WTC11 (cell line): ENCODE measurements at regions not wholly inside any gene's neighbourhood (a gene's known extent, or its start where the extent isn't known, plus 50 kb on each side); places are given as distances from the start of the nearest gene placed in this dataset.

Source experiments
- ATAC-seq: fragments of 200-7000 bp; cut with Tn5 transposase; 2 replicates; pipeline ENCODE4 v1.10.0; 2021; ENCODE audit warnings: mild to moderate bottlenecking, moderate library complexity
- CTCF ChIA-PET: fragments of 300-600 bp; sonication (Branson Sonifier 250); formaldehyde crosslinking; loops from one replicate; lab custom pipeline; 2021; ENCODE audit warnings: antibody characterized with exemption; lab: Charles Lee
- POLR2A ChIA-PET: fragments of 350-600 bp; sonication (Branson Sonifier 250); formaldehyde crosslinking; loops from one replicate; lab custom pipeline; 2021; ENCODE audit warnings: antibody characterized with exemption; lab: Charles Lee
- DNase-seq: peaks from one replicate; pipeline ENCODE4 v3.0.0; 2021; ENCODE audit warnings: low spot score
- H3K27ac Mint-ChIP-seq: 2 replicates; pipeline ENCODE4 v1.8.0; 2021; ENCODE audit warnings: mixed read lengths
- H3K27me3 Mint-ChIP-seq: 2 replicates; pipeline ENCODE4 v1.8.0; 2021; ENCODE audit warnings: low read depth, mild to moderate bottlenecking, moderate library complexity, mixed read lengths
- H3K36me3 Mint-ChIP-seq: 2 replicates; pipeline ENCODE4 v1.8.0; 2021; ENCODE audit warnings: mixed read lengths
- H3K4me1 Mint-ChIP-seq: 2 replicates; pipeline ENCODE4 v1.8.0; 2022; ENCODE audit warnings: mixed read lengths
- H3K4me3 Mint-ChIP-seq: 2 replicates; pipeline ENCODE4 v1.8.0; 2021; ENCODE audit warnings: mild to moderate bottlenecking, moderate library complexity, mixed read lengths
- H3K9me3 Mint-ChIP-seq: 2 replicates; pipeline ENCODE4 v1.8.0; 2021; ENCODE audit warnings: mixed read lengths
- ATF1 ChIP-seq: sonication (generic); formaldehyde crosslinking; IDR thresholded peaks from 2 replicates; pipeline ENCODE4 v1.8.1; 2023; ENCODE audit warnings: mild to moderate bottlenecking, moderate library complexity, missing genetic modification reagents
- CBFB ChIP-seq: sonication (generic); formaldehyde crosslinking; IDR thresholded peaks from 2 replicates; pipeline ENCODE4 v1.8.1; 2022; ENCODE audit warnings: mild to moderate bottlenecking, low read depth, missing genetic modification reagents
- ELF4 ChIP-seq: sonication (generic); formaldehyde crosslinking; IDR thresholded peaks from 2 replicates; pipeline ENCODE4 v1.8.1; 2022; ENCODE audit warnings: low read depth, mild to moderate bottlenecking, moderate library complexity, missing genetic modification reagents
- ESRRA ChIP-seq: sonication (generic); formaldehyde crosslinking; IDR thresholded peaks from 2 replicates; pipeline ENCODE4 v1.8.1; 2022; ENCODE audit warnings: mild to moderate bottlenecking, missing genetic modification reagents, borderline replicate concordance
- FOXP1 ChIP-seq: sonication (generic); formaldehyde crosslinking; IDR thresholded peaks from 2 replicates; pipeline ENCODE4 v1.8.0; 2022; ENCODE audit warnings: missing genetic modification reagents, mild to moderate bottlenecking, moderate library complexity, borderline replicate concordance
- HMGA2 ChIP-seq: fragments of 250-450 bp; sonication (Bioruptor Pico); IDR thresholded peaks from 2 replicates; pipeline ENCODE4 v1.4.0; 2021; ENCODE audit warnings: mild to moderate bottlenecking, moderate library complexity
- MYBL2 ChIP-seq: sonication (generic); formaldehyde crosslinking; IDR thresholded peaks from 2 replicates; pipeline ENCODE4 v1.8.1; 2023; ENCODE audit warnings: mild to moderate bottlenecking, moderate library complexity, missing genetic modification reagents
- NFYB ChIP-seq: sonication (generic); formaldehyde crosslinking; conservative IDR thresholded peaks from 2 replicates; pipeline ENCODE4 v1.8.0; 2022; ENCODE audit warnings: low read depth, missing genetic modification reagents
- RELA ChIP-seq: sonication (generic); formaldehyde crosslinking; IDR thresholded peaks from 2 replicates; pipeline ENCODE4 v1.8.1; 2022; ENCODE audit warnings: missing genetic modification reagents, mild to moderate bottlenecking, borderline replicate concordance
- RORB ChIP-seq: fragments of 250-450 bp; sonication (Bioruptor Pico); IDR thresholded peaks from 2 replicates; pipeline ENCODE4 v1.9.0; 2021; ENCODE audit warnings: mild to moderate bottlenecking
- TEAD4 ChIP-seq: sonication (generic); formaldehyde crosslinking; IDR thresholded peaks from 2 replicates; pipeline ENCODE4 v1.8.0; 2022; ENCODE audit warnings: mild to moderate bottlenecking, missing genetic modification reagents
- TP53 ChIP-seq: sonication (generic); formaldehyde crosslinking; IDR thresholded peaks from 2 replicates; pipeline ENCODE4 v1.8.1; 2023; ENCODE audit warnings: mild to moderate bottlenecking, missing genetic modification reagents
- ZBTB21 ChIP-seq: sonication (generic); formaldehyde crosslinking; IDR thresholded peaks from 2 replicates; pipeline ENCODE4 v1.8.1; 2023; ENCODE audit warnings: mild to moderate bottlenecking, missing genetic modification reagents, borderline replicate concordance
- ZNF423 ChIP-seq: fragments of 250-450 bp; sonication (Bioruptor Pico); IDR thresholded peaks from 2 replicates; pipeline ENCODE4 v2.1.2; 2022; ENCODE audit warnings: mild to moderate bottlenecking, moderate library complexity
- TF ChIP-seq, protein P1 (sequence below): sonication (generic); formaldehyde crosslinking; IDR thresholded peaks from 2 replicates; pipeline ENCODE4 v1.8.0; 2022; ENCODE audit warnings: mild to moderate bottlenecking, missing genetic modification reagents
- TF ChIP-seq, protein P2 (sequence below): sonication (generic); formaldehyde crosslinking; IDR thresholded peaks from 2 replicates; pipeline ENCODE4 v1.8.1; 2022; ENCODE audit warnings: low read depth, missing genetic modification reagents, borderline replicate concordance
- TF ChIP-seq, protein P3 (sequence below): sonication (generic); formaldehyde crosslinking; IDR thresholded peaks from 2 replicates; pipeline ENCODE4 v1.8.1; 2023; ENCODE audit warnings: mild to moderate bottlenecking, missing genetic modification reagents
- TF ChIP-seq, protein P4 (sequence below): sonication (generic); formaldehyde crosslinking; IDR thresholded peaks from 2 replicates; pipeline ENCODE4 v1.8.0; 2022; ENCODE audit warnings: mild to moderate bottlenecking, missing genetic modification reagents
- TF ChIP-seq, protein P5 (sequence below): fragments of 250-450 bp; sonication (Bioruptor Pico); conservative IDR thresholded peaks from 2 replicates; pipeline ENCODE4 v1.9.0; 2021; ENCODE audit warnings: mild to moderate bottlenecking
- TF ChIP-seq, protein P6 (sequence below): fragments of 250-450 bp; sonication (Bioruptor Pico); IDR thresholded peaks from 2 replicates; pipeline ENCODE4 v1.8.0; 2021; ENCODE audit warnings: mild to moderate bottlenecking
- TF ChIP-seq, protein P7 (sequence below): sonication (generic); formaldehyde crosslinking; conservative IDR thresholded peaks from 2 replicates; pipeline ENCODE4 v1.8.1; 2023; ENCODE audit warnings: mild to moderate bottlenecking, low read depth, missing genetic modification reagents, moderate library complexity
- TF ChIP-seq, protein P8 (sequence below): sonication (generic); formaldehyde crosslinking; IDR thresholded peaks from 2 replicates; pipeline ENCODE4 v1.8.0; 2023; ENCODE audit warnings: missing genetic modification reagents

DNA sequence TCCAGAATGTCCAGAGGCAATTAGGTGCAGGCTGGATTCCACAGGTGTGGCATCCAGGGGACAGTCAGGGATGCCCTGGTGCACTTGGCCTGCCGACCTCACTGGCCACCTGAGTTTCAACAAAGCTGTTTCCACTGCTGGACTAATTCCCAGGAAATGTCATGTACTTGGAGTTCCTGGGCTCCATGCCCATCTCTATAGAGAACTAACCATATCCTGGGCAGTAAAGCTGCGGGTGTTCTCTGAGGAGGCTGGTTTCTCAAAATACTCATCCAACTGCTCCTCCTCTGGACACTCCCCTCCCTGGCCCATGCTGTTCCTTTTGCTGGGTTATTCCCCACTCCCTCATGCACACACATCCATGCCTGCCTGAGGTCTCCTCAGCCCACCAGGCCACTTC, 161.9 kb upstream of the SKOR2 start (continued):
- TF ChIP-seq ZNF423 (CRISPR knock-in tag) (no peak), NFYB (CRISPR knock-in tag) (no peak), ESRRA (CRISPR knock-in tag) (no peak), HMGA2 (CRISPR knock-in tag) (no peak)
- TF ChIP-seq, protein P1, sequence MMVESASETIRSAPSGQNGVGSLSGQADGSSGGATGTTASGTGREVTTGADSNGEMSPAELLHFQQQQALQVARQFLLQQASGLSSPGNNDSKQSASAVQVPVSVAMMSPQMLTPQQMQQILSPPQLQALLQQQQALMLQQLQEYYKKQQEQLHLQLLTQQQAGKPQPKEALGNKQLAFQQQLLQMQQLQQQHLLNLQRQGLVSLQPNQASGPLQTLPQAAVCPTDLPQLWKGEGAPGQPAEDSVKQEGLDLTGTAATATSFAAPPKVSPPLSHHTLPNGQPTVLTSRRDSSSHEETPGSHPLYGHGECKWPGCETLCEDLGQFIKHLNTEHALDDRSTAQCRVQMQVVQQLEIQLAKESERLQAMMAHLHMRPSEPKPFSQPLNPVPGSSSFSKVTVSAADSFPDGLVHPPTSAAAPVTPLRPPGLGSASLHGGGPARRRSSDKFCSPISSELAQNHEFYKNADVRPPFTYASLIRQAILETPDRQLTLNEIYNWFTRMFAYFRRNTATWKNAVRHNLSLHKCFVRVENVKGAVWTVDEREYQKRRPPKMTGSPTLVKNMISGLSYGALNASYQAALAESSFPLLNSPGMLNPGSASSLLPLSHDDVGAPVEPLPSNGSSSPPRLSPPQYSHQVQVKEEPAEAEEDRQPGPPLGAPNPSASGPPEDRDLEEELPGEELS, result no peak
- TF ChIP-seq, protein P2, sequence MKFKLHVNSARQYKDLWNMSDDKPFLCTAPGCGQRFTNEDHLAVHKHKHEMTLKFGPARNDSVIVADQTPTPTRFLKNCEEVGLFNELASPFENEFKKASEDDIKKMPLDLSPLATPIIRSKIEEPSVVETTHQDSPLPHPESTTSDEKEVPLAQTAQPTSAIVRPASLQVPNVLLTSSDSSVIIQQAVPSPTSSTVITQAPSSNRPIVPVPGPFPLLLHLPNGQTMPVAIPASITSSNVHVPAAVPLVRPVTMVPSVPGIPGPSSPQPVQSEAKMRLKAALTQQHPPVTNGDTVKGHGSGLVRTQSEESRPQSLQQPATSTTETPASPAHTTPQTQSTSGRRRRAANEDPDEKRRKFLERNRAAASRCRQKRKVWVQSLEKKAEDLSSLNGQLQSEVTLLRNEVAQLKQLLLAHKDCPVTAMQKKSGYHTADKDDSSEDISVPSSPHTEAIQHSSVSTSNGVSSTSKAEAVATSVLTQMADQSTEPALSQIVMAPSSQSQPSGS (CRISPR knock-in tag), result no peak

DNA sequence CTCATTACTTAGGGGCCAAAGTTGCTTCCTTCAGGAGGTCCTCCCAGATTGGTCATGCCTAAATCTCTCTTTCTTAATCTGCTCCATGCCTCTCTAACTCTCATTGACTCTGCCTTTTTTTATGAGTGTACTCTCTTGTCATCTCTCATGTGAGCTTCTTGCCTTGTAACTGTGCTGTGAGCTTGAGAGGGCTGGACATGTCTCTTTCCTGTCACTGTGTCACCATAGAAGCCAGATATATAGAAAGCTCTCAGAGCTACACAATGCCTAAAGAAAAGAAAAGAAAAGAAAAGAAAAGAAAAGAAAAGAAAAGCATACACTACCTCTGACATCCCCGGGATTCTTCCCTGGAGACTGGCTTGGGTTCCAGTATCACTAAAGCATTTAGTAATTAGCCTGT, 161.5 kb upstream of the SKOR2 start:
- CTCF ChIA-PET, result interaction anchor here (1.1 kb wide), 1 partner anchor 15 kb away, joined by 3 read pairs; no protein-coding TSS in a partner anchor
- Mint-ChIP-seq H3K4me1 (peaks cover 15% of the 10 kb centered on the region), H3K27ac (no peak overlapping the region), H3K9me3 (no peaks in the 10 kb centered on the region), H3K27me3 (peaks cover 36% of the 10 kb centered on the region), H3K4me3 (no peak overlapping the region), H3K36me3 (no peaks in the 10 kb centered on the region)
- TF ChIP-seq, protein P3, sequence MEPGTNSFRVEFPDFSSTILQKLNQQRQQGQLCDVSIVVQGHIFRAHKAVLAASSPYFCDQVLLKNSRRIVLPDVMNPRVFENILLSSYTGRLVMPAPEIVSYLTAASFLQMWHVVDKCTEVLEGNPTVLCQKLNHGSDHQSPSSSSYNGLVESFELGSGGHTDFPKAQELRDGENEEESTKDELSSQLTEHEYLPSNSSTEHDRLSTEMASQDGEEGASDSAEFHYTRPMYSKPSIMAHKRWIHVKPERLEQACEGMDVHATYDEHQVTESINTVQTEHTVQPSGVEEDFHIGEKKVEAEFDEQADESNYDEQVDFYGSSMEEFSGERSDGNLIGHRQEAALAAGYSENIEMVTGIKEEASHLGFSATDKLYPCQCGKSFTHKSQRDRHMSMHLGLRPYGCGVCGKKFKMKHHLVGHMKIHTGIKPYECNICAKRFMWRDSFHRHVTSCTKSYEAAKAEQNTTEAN (CRISPR knock-in tag), result no peak
- no peak for TF ChIP-seq RORB (CRISPR knock-in tag)
- ATAC-seq (no peak), DNase-seq (no peak)
- POLR2A ChIA-PET, result no interaction called here

DNA sequence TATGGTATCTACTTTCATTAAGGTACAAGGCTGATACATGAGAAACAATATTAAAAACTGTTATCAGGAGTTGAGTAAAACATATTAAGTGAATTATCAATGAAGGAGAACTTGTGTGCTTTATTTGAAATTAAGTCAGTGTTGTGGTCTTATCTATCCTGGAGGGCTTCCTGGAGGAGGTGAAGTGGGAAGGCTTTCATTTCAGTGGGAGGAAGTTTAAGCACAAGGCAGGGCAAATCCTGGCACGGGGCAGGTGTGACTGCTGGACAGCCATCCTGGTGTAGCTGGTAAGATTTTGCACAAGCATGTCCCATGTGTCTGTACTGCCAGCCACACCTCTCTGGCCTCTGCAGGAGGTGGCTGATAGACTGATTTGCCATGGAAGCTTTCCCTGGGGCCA, 159.7 kb upstream of the SKOR2 start:
- ATAC-seq, result no peak
- ChIA-PET POLR2A (no interaction called here), CTCF (interaction anchor here (0.6 to 3.0 kb wide), 2 partner anchors 13 to 345 kb away, joined by 4 to 13 read pairs; no protein-coding TSS in a partner anchor)
- H3K27me3 Mint-ChIP-seq, result peaks cover 20% of the 10 kb centered on the region
- H3K9me3 Mint-ChIP-seq, result peaks cover 5% of the 10 kb centered on the region; the same call in 1 of the 2 replicates
- H3K4me1 Mint-ChIP-seq, result peaks cover 15% of the 10 kb centered on the region
- no peak overlapping the region for H3K27ac Mint-ChIP-seq
- H3K36me3 Mint-ChIP-seq, result peaks cover 2% of the 10 kb centered on the region; the same call in 1 of the 2 replicates
- no peak for DNase-seq
- no peak overlapping the region for H3K4me3 Mint-ChIP-seq
- TF ChIP-seq, protein P4, sequence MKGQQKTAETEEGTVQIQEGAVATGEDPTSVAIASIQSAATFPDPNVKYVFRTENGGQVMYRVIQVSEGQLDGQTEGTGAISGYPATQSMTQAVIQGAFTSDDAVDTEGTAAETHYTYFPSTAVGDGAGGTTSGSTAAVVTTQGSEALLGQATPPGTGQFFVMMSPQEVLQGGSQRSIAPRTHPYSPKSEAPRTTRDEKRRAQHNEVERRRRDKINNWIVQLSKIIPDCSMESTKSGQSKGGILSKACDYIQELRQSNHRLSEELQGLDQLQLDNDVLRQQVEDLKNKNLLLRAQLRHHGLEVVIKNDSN (CRISPR knock-in tag), result no peak
- no peak for TF ChIP-seq TEAD4
- TF ChIP-seq, protein P5, sequence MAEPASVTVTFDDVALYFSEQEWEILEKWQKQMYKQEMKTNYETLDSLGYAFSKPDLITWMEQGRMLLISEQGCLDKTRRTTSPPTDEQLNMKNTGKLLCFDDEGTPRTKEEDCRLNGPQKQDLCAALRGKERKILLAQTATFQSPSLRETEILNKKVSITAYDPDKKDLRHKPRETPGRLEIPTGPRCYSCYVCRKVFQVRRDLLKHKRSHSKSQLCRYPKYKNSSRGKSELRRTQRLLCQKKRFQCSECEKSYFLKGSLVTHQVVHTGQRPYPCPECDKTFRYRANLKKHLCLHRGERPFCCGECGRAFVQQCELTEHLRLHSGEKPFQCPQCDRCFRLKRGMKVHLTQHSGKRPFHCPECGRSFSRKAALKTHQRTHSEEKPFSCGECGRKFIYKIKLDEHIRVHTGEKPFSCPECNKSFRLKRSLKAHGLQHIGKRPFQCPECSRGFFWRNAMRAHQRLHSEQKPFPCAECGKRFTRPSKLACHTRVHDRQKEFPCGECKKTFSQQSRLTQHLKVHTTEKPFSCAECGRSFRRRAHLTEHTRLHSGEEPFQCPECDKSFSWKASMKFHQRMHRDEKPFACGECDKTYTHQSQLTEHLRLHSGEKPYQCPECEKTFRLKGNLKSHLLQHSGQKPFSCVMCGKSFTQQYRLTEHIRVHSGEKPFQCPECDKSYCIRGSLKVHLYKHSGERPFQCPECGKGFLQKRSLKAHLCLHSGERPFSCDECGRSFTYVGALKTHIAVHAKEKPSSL (CRISPR knock-in tag), result no peak
- TF ChIP-seq, protein P6, sequence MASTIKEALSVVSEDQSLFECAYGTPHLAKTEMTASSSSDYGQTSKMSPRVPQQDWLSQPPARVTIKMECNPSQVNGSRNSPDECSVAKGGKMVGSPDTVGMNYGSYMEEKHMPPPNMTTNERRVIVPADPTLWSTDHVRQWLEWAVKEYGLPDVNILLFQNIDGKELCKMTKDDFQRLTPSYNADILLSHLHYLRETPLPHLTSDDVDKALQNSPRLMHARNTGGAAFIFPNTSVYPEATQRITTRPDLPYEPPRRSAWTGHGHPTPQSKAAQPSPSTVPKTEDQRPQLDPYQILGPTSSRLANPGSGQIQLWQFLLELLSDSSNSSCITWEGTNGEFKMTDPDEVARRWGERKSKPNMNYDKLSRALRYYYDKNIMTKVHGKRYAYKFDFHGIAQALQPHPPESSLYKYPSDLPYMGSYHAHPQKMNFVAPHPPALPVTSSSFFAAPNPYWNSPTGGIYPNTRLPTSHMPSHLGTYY (CRISPR knock-in tag), result no peak
- TF ChIP-seq RELA (CRISPR knock-in tag), result no peak
- TF ChIP-seq TP53 (CRISPR knock-in tag), result no peak
- TF ChIP-seq ATF1 (CRISPR knock-in tag), result no peak
- no peak for TF ChIP-seq MYBL2 (CRISPR knock-in tag)
- TF ChIP-seq, protein P7, sequence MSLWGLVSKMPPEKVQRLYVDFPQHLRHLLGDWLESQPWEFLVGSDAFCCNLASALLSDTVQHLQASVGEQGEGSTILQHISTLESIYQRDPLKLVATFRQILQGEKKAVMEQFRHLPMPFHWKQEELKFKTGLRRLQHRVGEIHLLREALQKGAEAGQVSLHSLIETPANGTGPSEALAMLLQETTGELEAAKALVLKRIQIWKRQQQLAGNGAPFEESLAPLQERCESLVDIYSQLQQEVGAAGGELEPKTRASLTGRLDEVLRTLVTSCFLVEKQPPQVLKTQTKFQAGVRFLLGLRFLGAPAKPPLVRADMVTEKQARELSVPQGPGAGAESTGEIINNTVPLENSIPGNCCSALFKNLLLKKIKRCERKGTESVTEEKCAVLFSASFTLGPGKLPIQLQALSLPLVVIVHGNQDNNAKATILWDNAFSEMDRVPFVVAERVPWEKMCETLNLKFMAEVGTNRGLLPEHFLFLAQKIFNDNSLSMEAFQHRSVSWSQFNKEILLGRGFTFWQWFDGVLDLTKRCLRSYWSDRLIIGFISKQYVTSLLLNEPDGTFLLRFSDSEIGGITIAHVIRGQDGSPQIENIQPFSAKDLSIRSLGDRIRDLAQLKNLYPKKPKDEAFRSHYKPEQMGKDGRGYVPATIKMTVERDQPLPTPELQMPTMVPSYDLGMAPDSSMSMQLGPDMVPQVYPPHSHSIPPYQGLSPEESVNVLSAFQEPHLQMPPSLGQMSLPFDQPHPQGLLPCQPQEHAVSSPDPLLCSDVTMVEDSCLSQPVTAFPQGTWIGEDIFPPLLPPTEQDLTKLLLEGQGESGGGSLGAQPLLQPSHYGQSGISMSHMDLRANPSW (CRISPR knock-in tag), result no peak
- no peak for TF ChIP-seq FOXP1 (CRISPR knock-in tag)
- TF ChIP-seq CBFB (CRISPR knock-in tag), result no peak
- TF ChIP-seq, protein P8, sequence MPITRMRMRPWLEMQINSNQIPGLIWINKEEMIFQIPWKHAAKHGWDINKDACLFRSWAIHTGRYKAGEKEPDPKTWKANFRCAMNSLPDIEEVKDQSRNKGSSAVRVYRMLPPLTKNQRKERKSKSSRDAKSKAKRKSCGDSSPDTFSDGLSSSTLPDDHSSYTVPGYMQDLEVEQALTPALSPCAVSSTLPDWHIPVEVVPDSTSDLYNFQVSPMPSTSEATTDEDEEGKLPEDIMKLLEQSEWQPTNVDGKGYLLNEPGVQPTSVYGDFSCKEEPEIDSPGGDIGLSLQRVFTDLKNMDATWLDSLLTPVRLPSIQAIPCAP, result no peak
- TF ChIP-seq ZBTB21 (CRISPR knock-in tag), result no peak
- TF ChIP-seq ELF4 (CRISPR knock-in tag), result no peak
